HepG2 (cell line): ENCODE measurements at regions not wholly inside any gene's neighbourhood (a gene's known extent, or its start where the extent isn't known, plus 50 kb on each side); places are given as distances from the start of the nearest gene placed in this dataset.

ENCODE experiments used
- CCDC6 ChIP-seq: sonication (generic); formaldehyde crosslinking; IDR thresholded peaks from 2 replicates; pipeline ENCODE4 v1.8.1; 2022; ENCODE audit warnings: mild to moderate bottlenecking, missing genetic modification reagents, moderate library complexity
- MTF2 ChIP-seq: sonication (generic); formaldehyde crosslinking; IDR thresholded peaks from 2 replicates; pipeline ENCODE4 v1.5.0; 2020; ENCODE audit warnings: missing genetic modification reagents, borderline replicate concordance
- POLR2A ChIP-seq, 2 experiments: IDR thresholded peaks; 2 replicates each; pipeline ENCODE4 v1.6.1; 2011; ENCODE audit warnings: low read depth in 2 of 2, low read length in 2 of 2, mild to moderate bottlenecking in 1 of 2, moderate library complexity in 1 of 2; ENCODE audit not compliant: insufficient read depth in 1 of 2
- SP140L ChIP-seq: sonication (generic); formaldehyde crosslinking; IDR thresholded peaks from 2 replicates; pipeline ENCODE4 v1.4.0; 2020; ENCODE audit warnings: missing genetic modification reagents, borderline replicate concordance
- SSRP1 ChIP-seq: IDR thresholded peaks from 2 replicates; pipeline ENCODE4 v1.6.1; 2016; ENCODE audit warnings: control low read depth
- ZKSCAN8 ChIP-seq: IDR thresholded peaks from 2 replicates; pipeline ENCODE4 v1.6.1; 2016; ENCODE audit warnings: borderline replicate concordance, missing genetic modification reagents, missing compliant biosample characterization
- ZNF235 ChIP-seq: sonication (generic); formaldehyde crosslinking; IDR thresholded peaks from 2 replicates; pipeline ENCODE4 v1.8.1; 2023; ENCODE audit warnings: mild to moderate bottlenecking, missing genetic modification reagents, borderline replicate concordance
- ZNF550 ChIP-seq: sonication (generic); formaldehyde crosslinking; IDR thresholded peaks from 2 replicates; pipeline ENCODE4 v1.4.0; 2020; ENCODE audit warnings: mild to moderate bottlenecking, missing genetic modification reagents, borderline replicate concordance
- TF ChIP-seq, protein P1 (sequence below): sonication (generic); formaldehyde crosslinking; IDR thresholded peaks from 2 replicates; pipeline ENCODE4 v1.4.0; 2020; ENCODE audit warnings: mild to moderate bottlenecking, missing genetic modification reagents
- TF ChIP-seq, protein P2 (sequence below): sonication (generic); formaldehyde crosslinking; IDR thresholded peaks from 2 replicates; pipeline ENCODE4 v1.5.1; 2020; ENCODE audit warnings: missing genetic modification reagents, mild to moderate bottlenecking, borderline replicate concordance
- TF ChIP-seq, protein P3 (sequence below): sonication (generic); formaldehyde crosslinking; IDR thresholded peaks from 2 replicates; pipeline ENCODE4 v1.8.0; 2023; ENCODE audit warnings: mild to moderate bottlenecking, missing genetic modification reagents

DNA sequence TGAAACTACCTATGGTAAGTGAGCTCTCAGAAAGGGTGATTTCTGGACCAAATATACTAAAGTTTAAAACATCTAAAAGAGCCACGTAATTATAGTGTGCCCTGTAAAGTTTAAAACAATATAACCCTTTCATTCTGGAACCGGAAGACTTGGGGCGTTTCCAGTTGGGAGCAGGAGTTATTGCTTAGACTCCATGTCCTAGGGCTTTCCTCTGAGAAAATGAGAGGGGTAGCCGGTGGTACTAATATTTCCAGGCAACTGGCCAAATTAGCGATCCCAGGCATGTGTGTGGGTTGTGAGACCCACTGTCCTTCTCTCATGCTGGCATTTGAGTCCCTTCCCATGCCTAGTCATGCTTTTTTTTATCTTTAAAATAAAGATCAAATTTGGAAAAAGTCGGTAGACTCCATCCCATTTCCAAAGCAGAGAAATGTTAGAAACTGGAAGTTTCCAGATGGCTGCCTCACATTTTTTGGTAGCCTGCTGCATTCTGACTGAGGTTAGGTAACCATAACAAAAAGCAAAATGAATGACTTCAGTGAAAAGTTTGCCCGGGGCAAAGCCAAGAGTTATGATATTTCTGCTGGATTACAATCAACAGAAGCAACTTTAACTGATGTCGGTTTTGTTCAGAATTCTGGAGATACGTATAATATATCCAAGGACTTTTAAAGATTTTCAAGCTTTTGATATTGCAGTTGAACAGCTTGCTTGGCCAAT lies 227.4 kb downstream of the SS18 start (continued):
- TF ChIP-seq, protein P1, sequence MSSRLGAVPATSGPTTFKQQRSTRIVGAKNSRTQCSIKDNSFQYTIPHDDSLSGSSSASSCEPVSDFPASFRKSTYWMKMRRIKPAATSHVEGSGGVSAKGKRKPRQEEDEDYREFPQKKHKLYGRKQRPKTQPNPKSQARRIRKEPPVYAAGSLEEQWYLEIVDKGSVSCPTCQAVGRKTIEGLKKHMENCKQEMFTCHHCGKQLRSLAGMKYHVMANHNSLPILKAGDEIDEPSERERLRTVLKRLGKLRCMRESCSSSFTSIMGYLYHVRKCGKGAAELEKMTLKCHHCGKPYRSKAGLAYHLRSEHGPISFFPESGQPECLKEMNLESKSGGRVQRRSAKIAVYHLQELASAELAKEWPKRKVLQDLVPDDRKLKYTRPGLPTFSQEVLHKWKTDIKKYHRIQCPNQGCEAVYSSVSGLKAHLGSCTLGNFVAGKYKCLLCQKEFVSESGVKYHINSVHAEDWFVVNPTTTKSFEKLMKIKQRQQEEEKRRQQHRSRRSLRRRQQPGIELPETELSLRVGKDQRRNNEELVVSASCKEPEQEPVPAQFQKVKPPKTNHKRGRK (CRISPR knock-in tag), result no peak
- TF ChIP-seq, protein P2, sequence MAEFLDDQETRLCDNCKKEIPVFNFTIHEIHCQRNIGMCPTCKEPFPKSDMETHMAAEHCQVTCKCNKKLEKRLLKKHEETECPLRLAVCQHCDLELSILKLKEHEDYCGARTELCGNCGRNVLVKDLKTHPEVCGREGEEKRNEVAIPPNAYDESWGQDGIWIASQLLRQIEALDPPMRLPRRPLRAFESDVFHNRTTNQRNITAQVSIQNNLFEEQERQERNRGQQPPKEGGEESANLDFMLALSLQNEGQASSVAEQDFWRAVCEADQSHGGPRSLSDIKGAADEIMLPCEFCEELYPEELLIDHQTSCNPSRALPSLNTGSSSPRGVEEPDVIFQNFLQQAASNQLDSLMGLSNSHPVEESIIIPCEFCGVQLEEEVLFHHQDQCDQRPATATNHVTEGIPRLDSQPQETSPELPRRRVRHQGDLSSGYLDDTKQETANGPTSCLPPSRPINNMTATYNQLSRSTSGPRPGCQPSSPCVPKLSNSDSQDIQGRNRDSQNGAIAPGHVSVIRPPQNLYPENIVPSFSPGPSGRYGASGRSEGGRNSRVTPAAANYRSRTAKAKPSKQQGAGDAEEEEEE (CRISPR knock-in tag), result no peak
- TF ChIP-seq SP140L (CRISPR knock-in tag) (no peak), ZNF235 (CRISPR knock-in tag) (no peak), ZNF550 (no peak), SSRP1 (CRISPR knock-in tag) (no peak), CCDC6 (CRISPR knock-in tag) (no peak), ZKSCAN8 (CRISPR knock-in tag) (no peak), POLR2A (IDR thresholded peaks at IDR 0.05; ENCODE audit: insufficient read depth in 1 of 2, low read depth in 2 of 2, low read length in 2 of 2) (no peak), MTF2 (CRISPR knock-in tag) (no peak)
- TF ChIP-seq, protein P3, sequence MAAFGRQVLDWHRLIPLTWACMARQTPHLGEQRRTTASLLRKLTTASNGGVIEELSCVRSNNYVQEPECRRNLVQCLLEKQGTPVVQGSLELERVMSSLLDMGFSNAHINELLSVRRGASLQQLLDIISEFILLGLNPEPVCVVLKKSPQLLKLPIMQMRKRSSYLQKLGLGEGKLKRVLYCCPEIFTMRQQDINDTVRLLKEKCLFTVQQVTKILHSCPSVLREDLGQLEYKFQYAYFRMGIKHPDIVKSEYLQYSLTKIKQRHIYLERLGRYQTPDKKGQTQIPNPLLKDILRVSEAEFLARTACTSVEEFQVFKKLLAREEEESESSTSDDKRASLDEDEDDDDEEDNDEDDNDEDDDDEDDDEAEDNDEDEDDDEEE (CRISPR knock-in tag), result no peak
